ENCODE measurements at regions not wholly inside any gene's neighbourhood (a gene's known extent, or its start where the extent isn't known, plus 50 kb on each side); places are given as distances from the start of the nearest gene placed in this dataset.
A peak's percentile ranks its signal among the peaks of the same experiment; 100 is the strongest.

DNA sequence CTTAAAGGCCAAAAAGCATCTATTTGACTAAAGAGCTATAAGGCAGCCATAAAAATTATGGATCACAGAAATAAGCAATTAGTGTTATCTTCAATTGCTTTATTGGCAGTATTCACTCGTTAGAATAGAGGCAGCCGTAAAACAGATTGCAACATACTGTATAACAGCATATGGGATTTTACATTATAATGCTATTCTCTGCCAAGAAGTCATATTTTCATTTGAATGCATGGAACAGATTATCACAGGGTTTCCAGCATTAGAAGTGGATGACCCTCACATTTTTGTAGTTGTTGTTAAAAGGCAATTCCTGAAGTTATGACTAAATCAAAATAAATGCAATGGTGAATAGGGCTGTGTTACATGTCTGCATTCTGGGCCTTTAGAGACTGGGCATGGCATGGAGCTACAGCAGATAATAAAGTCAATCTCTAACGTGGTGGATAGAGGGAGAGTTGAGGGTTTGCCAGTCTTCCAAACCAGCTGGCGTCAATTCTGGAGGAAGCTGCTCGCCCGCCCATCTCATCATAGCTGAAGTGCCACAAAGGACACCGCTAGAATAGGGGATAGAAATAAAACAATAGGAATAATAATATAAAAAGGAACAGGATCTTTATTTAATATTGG is 155.4 kb upstream of the VRK2 start:
- Histone ChIP-seq H2AFZ (ENCODE audit: low read length) (no peak overlapping the region), H3K4me2 (ENCODE audit: low read depth, low read length) (no peak overlapping the region), H4K20me1 (ENCODE audit: insufficient read depth, low read length) (no peaks in the 10 kb centered on the region), H3K4me3 (replicated peaks in 1 of 3; ENCODE audit: insufficient read depth in 1 of 3, low read depth in 2 of 3, low read length in 3 of 3) (no peak overlapping the region), H3K4me1 (ENCODE audit: insufficient read depth, low read length) (peaks cover 20% of the 10 kb centered on the region), H3K27ac (ENCODE audit: extremely low read length, insufficient read depth, low read length) (no peak overlapping the region), H3K9ac (ENCODE audit: insufficient read depth, low read depth, low read length) (no peak overlapping the region), H3K36me3 (replicated peaks in 1 of 2; ENCODE audit: control insufficient read depth in 1 of 2, insufficient read depth in 2 of 2, low read length in 2 of 2) (no peaks in the 10 kb centered on the region), H3K9me3 (ENCODE audit: low read length) (no peaks in the 10 kb centered on the region), H3K79me2 (ENCODE audit: insufficient read depth, low read length) (no peaks in the 10 kb centered on the region), H3K27me3 (ENCODE audit: control insufficient read depth in 1 of 2, insufficient read depth in 2 of 2, low read length in 2 of 2) (no peaks in the 10 kb centered on the region)
- intact Hi-C loops (cut with micrococcal nuclease; ENCODE audit: unreplicated experiment) = loop anchor here (5.0 kb wide), 1 partner anchor 156 kb away; the partner anchor contains the start of gene VRK2
- WGBS (ENCODE audit: low lambda C conversion rate) = 69% methylated on average over 7 of the region's 7 CpGs
- TF ChIP-seq CEBPB (IDR thresholded peaks at IDR 0.05; ENCODE audit: borderline replicate concordance, low read depth, low read length) = peak; percentile 25; the same call in 1 of the 2 replicates
- TF ChIP-seq NKX3-1 (CRISPR knock-in tag; IDR thresholded peaks at IDR 0.05) = no peak
- FAIRE-seq (no peak), DNase-seq (ENCODE audit: low spot score) (no peak), ATAC-seq (no peak)
- in situ Hi-C loops (cut with HindIII; ENCODE audit: extremely low pct_ligation_motif_present, low pct_unique_long_range_greater_than_20kb) = no loop called here
- no TSS peak for BruUV-seq (replicated peaks)
- ChIA-PET POLR2A (no interaction called here), CTCF (ENCODE audit: low intra/inter-chr PET ratio, low total read pairs) (no interaction called here)

DNA sequence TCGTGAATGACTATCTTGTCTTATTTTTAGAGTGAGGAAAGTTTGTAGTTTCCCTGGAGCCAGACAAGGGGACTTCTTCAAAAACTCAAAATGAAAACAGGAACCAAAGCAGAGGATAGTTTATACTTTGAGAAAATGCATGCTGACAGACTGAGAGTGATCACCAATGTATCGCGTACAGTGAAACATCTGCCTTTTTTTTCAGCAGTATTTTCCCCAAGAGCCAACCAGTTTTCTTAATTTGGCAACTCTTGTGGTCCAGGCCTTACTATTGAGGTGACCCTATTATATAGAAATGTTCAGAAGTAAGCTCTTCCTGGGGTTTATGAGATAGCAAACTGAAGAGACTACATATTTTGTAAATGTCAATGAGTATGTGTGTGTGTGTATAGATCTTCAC is 153.7 kb upstream of the VRK2 start:
- no TSS peak for BruUV-seq (replicated peaks)
- no peak overlapping the region for H3K9ac ChIP-seq (ENCODE audit: insufficient read depth, low read depth, low read length)
- no peak overlapping the region for H2AFZ ChIP-seq (ENCODE audit: low read length)
- no peak for FAIRE-seq
- no peaks in the 10 kb centered on the region for H3K9me3 ChIP-seq (ENCODE audit: low read length)
- H3K79me2 ChIP-seq (ENCODE audit: insufficient read depth, low read length) = no peaks in the 10 kb centered on the region
- no peak for DNase-seq (ENCODE audit: low spot score)
- in situ Hi-C loops (cut with HindIII; ENCODE audit: extremely low pct_ligation_motif_present, low pct_unique_long_range_greater_than_20kb) (no loop called here), intact Hi-C loops (cut with micrococcal nuclease; ENCODE audit: unreplicated experiment) (loop anchor here (5.0 kb wide), 1 partner anchor 154 kb away; the partner anchor contains the start of gene VRK2)
- H4K20me1 ChIP-seq (ENCODE audit: insufficient read depth, low read length) = no peaks in the 10 kb centered on the region
- no peak overlapping the region for H3K4me2 ChIP-seq (ENCODE audit: low read depth, low read length)
- no peak overlapping the region for H3K27ac ChIP-seq (ENCODE audit: extremely low read length, insufficient read depth, low read length)
- peaks cover 20% of the 10 kb centered on the region for H3K4me1 ChIP-seq (ENCODE audit: insufficient read depth, low read length)
- no peak for ATAC-seq
- no peak overlapping the region for H3K4me3 ChIP-seq (replicated peaks in 1 of 3; ENCODE audit: insufficient read depth in 1 of 3, low read depth in 2 of 3, low read length in 3 of 3)
- no peaks in the 10 kb centered on the region; a peak in 1 of 5 replicates for H3K27me3 ChIP-seq (ENCODE audit: control insufficient read depth in 1 of 2, insufficient read depth in 2 of 2, low read length in 2 of 2)
- ChIA-PET POLR2A (no interaction called here), CTCF (ENCODE audit: low intra/inter-chr PET ratio, low total read pairs) (no interaction called here)
- no peaks in the 10 kb centered on the region for H3K36me3 ChIP-seq (replicated peaks in 1 of 2; ENCODE audit: control insufficient read depth in 1 of 2, insufficient read depth in 2 of 2, low read length in 2 of 2)
- 73% methylated on average over 3 of the region's 3 CpGs for WGBS (ENCODE audit: low lambda C conversion rate)
- no peak for TF ChIP-seq ZNF713 (CRISPR knock-in tag; IDR thresholded peaks at IDR 0.05)
- TF ChIP-seq ZNF207 (IDR thresholded peaks at IDR 0.05; ENCODE audit: borderline replicate concordance) = no peak
- TF ChIP-seq ZNF331 (CRISPR knock-in tag; IDR thresholded peaks at IDR 0.05) = no peak
- TF ChIP-seq ATF7-NPFF (CRISPR knock-in tag; IDR thresholded peaks at IDR 0.05; ENCODE audit: low read depth) = no peak
- TF ChIP-seq, protein P1, sequence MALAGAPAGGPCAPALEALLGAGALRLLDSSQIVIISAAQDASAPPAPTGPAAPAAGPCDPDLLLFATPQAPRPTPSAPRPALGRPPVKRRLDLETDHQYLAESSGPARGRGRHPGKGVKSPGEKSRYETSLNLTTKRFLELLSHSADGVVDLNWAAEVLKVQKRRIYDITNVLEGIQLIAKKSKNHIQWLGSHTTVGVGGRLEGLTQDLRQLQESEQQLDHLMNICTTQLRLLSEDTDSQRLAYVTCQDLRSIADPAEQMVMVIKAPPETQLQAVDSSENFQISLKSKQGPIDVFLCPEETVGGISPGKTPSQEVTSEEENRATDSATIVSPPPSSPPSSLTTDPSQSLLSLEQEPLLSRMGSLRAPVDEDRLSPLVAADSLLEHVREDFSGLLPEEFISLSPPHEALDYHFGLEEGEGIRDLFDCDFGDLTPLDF (CRISPR knock-in tag; IDR thresholded peaks at IDR 0.05) = no peak
- no peak for TF ChIP-seq NR2C2 (CRISPR knock-in tag; IDR thresholded peaks at IDR 0.05; ENCODE audit: borderline replicate concordance)
